GM18519 (cell line): ENCODE measurements at regions not wholly inside any gene's neighbourhood (a gene's known extent, or its start where the extent isn't known, plus 50 kb on each side); places are given as distances from the start of the nearest gene placed in this dataset.
"Not testable (repeated sequence)": the region's sequence is repeated elsewhere in the genome, so short reads cannot be mapped to it uniquely, and the experiment has no call there.

Experiments used
- ATAC-seq: cut with Tn5 transposase; IDR thresholded peaks from one replicate; pipeline ENCODE4 v1.9.1; 2021; ENCODE audit warnings: mild to moderate bottlenecking, moderate library complexity; ENCODE audit not compliant: unreplicated experiment, low FRiP score

DNA sequence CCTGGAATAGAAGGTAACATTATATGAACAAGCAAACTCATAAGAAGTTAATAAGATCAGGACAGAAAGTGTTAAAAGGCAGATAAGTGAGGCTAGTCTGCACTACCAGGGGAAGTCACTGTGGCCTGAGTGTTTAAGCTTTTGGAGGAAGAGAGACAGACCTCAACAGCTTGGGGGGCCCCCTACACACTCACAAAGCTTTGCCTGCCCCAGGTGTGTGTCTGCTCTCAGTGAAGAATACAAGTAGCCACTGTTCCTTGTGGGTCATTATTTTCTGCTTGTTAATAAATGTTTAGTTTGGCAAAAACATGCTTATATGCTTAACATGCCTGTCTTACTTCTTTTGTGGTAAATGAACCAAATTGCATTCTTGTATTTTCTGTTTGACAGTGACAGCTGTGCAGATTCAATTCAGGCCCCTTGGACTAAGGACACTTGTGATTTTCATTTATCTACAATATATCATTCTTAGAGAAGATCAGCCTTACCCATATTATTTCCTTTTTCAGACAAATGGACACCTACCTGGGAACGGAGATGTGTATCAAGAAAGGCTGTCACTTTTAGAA, 50.7 kb upstream of the C12orf71 start:
- ATAC-seq = no peak

DNA sequence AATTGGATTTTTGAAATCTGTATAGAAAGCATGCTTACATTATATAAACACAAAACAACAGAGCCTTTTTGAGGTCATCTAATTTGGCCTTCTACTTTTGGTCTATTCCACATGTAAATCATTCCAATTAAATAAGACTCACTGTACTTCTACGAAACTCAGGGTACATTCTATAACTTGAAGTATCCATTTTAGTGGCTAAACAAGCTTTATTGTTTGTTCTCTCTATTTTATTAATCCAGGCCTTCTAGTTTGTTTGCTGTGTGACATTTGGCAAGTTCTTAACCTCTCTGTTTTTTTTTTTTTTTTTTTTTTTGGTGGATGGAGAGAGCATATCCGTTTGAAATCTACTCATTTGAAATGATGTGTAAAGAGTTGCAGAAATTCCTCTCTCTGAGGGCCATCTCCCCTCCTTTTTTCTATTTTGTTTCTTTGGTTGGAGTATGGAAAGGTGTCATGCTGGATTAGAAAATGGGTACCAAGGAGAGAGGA, 58.1 kb upstream of the C12orf71 start:
- no peak for ATAC-seq

DNA sequence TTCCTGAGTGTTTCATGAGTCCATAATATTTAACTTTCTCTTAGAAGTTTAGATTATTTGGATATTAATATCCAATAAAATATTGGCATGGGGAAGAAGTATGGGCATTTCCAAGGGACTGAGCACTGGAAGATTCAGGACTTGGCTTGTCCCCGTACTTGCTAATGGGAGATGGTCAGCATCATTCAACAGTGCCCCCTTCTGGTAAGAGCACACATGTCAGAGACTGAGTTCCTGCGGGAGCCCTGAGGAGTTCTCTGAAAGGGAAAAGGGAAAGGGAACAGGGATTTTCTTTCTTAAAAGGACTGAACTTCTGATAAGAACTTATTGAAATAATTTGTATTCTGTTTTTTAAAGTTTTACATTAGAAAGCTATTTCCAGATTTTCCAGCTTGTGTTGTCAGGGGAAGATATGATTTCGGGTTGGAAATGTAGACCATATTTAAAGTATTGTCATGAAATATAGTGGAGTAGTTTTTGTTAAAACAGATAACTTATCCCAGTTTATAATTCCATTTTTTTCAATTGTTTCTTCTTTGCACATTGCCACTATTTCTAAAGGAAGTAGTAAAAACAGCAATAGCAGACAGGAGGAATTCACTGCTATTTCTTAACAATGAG, 59.8 kb upstream of the C12orf71 start:
- no peak for ATAC-seq

DNA sequence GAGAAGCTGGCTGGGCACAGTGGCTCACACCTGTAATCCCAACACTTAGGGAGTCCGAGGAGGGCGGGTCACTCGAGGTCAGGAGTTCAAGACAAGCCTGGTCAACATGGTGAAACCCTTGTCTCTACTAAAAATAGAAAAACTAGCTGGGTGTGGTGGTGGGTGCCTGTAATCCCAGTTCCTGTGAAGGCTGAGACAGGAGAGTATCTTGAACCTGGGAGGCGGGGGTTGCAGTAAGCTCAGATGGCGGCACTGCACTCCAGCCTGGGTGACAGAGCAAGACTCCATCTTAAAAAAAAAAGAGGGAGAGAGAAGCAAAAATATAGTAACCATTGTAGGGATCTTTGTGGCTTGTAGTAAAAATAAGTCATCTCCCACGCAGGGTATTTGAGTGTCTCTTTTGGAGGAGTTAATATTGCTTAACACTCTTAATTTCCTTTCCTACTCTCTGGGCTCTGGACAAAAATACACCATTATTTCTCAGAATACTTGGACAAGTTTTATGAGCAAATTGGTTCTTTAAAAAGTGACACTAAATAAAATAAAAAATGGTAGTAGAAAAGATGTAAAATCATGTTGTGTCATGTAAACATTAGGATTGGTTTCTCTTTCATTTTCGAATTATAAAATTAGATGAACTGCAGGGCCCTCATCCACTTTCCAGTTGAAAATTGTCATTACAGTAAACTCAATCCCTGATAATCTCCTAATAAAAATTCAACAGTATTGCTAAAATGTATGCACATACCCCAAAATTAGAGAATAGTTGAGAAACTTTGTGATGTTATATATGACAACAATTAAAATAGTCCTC, 61.1 kb upstream of the C12orf71 start:
- ATAC-seq = no peak

DNA sequence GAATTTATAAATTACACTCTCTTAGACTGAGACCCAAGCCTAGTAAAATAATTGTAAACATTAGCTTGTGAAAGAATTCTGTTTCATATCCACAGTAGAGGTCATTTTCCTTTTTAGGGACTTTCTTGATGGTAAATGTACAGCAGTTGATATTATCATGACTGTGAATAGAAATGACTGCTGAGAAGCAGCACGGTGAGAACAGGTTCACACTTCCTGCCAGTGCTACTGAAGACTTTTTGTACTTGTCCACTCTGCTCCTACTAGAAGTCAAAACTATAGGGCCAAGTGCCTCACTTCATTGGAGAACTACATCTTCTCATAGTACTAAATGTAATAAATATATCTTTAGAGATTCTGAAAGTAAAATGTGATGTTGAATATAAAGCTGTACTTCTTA, 63.3 kb upstream of the C12orf71 start:
- ATAC-seq = not testable (repeated sequence)

DNA sequence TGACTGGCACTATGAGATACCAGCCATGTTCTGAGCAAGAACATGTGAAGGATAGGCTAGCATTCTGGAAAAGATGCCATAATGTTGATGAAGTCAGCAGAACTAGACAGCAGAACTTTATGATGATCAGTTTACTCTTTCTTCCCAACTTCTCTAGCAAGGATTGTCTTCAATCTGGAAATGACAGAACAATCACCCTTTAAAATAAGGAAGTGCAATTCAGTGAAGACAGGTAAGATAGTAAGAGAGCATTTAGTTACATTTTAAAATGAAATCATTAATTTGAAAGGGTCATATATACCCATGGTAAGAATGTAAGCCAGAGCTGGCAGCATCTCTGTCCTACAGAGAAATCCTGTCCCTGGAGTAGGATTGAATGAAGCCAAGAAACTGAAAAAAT, 66.0 kb upstream of the C12orf71 start:
- no peak for ATAC-seq

DNA sequence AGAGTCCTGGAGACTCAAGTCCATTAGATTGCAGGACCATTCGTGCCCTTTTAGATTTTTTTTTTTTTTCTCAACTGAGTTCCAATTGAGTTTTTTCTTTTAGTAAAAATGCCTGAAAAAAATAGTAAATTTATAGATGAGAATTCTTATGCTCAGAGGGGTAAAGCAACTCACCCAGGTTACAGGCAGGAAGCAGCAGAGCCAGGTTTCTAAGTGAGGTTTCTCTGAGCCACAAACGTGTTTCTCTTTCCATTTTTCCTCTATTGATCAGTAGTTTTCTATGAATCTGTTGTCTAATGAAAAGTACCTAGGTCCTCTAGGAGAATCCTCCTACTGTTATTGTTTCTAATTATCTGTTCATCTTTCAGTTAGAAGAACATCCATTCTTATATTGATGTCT, 66.4 kb upstream of the C12orf71 start:
- no peak for ATAC-seq

DNA sequence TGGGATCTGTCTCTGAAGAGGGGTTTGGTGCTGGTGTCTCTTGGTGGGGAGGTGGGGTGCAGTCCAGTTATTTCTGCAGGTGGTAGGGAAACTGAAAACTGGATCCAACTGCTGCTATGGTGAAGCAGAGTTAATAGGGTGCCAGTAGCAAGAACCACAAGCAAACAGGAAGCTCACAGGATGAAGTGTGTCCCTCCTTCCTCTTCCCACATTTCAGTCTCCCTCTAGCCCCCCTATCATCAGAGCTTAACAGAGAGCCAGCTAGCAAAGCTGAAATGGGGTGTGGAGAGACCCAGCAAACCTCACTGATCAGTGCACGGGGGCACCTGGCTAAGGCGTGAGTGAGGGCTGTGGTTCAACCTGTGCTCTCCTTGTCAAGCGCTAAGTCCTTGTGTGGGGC, 69.1 kb upstream of the C12orf71 start:
- no peak for ATAC-seq

DNA sequence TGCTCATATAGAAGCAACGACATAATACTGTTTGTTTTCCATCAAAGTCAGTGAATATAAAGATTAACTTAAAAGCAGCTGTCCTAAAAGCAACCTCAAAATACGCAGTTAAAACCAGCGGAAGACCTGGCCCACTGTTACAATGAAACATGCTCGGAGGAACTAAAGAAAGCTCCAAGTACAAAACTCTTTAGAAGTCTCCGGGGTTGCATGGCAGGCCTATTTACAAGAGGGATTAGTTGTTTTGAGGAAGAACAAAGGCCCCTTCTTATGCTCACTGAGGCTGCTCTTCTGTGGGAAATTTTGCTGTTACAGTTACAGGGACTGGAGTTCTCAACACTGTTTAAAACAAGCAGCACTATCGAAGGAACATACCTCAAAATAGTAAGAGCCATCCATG, 75.9 kb upstream of the C12orf71 start:
- no peak for ATAC-seq

DNA sequence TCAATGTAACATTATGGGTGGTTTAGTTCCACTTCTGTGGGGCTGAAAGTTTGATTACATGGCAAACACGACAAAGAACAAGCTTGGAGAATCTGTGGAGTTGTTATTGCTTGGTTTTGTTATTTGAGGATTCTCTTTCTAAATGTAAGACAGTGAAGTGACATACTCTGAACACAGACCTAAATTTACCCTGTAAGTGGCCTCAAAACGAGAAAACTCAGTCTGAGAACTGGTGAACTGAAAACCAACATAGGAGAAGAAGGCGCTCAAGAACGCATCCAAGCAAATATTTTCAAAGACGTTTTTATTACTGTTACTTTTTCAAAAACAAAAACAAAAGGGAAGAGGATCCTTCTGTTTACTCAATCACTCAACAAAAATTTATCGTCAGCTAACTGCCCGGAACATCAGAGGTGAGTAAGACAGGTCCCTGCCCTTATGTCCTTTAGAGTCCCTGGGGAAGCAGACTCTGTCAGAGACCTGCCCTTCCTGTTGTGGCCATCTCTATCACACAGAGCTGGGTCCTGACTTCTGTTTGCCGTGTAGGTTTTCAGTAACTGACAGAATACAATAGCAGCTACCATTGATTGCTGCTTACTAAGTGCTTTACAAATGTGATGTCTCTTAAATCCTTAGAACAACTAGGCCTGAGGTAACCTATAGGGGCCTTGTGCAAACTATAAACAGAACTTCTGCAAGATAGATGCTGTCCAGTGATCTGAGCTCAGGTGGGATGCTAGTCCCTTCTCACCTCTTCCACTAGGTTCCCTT, 79.3 kb upstream of the C12orf71 start:
- peak; percentile 45 for ATAC-seq

DNA sequence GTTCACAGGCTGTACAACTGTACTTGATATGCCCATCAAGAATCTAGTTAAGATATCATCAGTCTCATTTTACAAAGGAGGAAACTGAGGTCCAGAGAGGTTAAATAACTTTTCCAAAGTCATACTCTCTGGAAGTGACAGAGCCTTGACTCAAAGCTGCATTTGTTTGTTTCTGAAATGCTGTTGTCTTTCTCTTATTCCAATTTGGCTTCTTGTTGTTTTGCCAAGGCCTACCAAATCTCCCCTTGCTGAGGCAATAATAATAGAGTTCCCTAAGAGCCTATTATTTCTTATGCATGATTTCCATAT, 79.8 kb upstream of the C12orf71 start:
- ATAC-seq = no peak

DNA sequence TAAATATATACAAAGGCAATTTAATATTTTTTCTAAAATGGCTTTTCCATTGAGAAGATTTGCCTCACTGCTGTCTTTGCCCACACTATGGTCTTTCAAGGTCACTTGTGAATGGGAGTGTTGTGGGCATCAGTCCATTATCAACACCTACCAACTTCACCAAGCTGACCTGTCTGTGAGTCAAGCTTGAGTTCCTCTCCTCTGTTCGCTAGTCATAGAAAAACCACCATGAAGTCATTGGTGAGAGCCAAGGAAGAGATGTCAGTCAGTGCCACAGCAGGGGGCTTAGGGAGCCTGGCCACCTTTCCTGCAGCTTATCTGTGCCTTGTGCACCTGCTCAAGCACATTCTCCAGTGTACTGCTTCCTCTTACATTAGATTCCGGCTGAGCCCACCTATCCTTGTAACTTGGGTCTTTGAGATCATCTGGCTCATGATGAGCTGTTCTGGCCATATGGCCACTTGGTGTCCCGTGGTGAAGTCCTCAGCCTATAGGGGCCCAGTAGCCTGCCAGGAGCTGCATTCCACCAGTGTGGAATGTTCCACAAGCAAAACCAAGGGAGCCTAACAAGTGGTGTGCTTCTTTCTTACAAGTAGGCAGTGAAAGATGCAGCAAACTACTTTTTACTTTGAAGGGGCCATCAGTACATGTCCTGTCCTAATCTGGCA, 80.8 kb upstream of the C12orf71 start:
- ATAC-seq = no peak

DNA sequence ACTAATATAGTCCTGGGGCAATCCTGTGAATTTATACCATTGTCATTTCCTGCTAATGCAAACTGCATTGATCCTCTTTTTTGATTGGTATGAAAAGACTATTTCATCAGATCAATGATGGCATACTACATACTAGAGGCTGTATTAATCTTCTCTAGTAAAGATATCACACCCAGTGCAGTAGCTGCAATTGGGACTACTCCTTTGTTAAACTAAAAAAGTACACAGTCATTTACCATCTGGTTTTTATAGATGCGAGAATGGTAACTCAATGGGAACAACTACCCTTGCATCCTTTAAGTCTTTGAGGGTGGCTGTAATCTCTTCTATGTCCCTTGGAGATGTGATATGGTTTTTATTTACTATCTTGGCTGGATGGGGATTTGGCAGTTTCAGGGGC, 80.2 kb upstream of the STK38L start:
- no peak for ATAC-seq

DNA sequence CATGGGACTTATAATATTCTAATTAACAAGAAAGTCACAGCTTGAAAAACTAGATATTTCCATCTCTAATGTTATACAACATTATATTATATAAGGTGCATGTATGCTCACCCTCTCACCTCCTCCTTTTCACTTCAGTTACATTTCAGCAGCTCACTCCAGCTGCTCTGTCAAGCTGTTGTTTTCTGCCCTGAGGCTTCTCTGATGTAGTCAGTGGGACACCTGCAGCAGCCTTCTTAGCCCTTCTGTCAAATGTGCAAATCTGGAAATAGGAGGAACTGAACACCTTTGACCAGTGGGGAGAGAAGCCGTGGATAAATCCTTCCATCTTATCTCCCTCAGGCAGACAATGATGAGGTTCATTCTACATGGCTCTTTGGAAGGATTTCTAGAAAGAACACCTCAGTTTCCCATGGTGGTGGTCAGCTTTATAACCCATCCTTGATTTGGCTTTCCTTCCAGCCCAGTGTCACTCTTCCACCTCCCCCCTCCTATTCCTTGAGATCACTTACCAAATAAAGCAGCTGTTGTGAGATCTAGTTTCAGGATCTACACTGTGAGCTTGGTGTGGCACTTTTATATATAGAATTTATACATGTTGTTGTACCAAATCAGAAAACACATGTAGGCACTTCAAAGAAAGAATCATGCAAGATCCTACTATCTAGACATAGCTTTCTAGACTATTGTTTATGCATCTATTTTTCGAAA, 79.6 kb upstream of the STK38L start:
- no peak for ATAC-seq

DNA sequence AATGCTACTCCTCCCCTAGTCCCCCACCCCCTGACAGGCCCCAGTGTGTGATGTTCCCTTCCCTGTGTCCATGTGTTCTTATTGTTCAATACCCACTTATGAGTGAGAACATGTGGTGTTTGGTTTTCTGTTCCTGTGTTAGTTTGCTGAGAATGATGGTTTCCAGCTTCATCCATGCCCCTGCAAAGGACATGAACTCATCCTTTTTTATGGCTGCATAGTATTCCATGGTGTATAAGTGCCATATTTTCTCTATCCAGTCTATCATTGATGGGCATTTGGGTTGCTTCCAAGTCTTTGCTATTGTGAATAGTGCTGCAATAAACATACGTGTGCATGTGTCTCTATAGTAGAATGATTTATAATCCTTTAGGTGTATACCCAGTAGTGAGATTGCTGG, 78.1 kb upstream of the STK38L start:
- not testable (repeated sequence) for ATAC-seq

DNA sequence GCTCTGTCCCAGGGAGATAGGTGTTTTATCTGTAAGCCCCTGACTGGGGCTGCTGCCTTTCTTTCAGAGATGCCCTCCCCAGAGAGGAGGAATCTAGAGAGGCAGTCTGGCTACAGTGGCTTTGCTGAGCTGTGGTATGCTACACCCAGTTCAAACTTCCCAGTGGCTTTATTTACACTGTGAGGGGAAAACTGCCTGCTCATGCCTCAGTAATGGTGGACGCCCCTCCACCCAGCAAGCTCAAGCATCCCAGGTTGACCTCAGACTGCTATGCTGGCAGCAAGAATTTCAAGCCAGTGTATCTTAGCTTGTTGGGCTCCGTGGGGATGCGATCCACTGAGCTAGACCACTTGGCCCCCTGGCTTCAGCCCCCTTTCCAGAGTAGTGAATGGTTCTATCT, 72.6 kb upstream of the STK38L start:
- ATAC-seq = not testable (repeated sequence)

DNA sequence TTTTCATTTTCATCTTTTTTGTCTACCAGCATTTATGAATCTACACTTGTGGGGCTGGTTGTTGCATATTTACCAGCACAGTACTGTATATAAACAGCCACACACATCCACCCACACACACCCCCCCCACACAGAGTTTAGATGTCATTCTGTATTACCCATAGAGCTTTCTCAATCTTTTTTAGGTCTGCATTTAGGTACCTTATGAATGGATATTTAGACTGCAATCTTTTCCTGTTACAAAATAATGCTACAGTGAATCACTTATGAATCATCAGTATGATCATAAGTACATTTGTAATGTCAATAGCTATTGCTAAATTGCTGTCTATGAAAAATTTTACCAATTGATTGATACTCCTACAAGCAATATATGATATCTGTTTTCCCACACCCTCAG, 67.3 kb upstream of the STK38L start:
- ATAC-seq = no peak

DNA sequence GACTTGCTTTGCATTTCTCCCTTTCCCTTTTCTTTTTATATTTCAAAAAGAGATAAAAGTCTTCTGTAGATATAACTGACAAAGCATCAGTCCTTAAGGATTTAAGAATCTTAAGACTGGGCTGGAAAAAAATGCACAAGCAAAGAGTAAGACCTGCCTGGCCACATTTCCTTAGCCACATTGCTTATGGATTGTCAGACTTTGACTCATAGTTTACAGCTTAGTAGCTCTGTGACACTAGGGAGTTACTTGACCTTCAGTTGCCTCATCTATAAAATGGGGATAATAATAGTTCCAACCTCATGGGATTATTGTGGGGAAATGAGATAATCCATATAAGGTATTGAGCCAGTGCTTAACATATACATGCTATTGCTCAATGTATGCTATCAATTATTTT, 66.4 kb upstream of the STK38L start:
- no peak for ATAC-seq

DNA sequence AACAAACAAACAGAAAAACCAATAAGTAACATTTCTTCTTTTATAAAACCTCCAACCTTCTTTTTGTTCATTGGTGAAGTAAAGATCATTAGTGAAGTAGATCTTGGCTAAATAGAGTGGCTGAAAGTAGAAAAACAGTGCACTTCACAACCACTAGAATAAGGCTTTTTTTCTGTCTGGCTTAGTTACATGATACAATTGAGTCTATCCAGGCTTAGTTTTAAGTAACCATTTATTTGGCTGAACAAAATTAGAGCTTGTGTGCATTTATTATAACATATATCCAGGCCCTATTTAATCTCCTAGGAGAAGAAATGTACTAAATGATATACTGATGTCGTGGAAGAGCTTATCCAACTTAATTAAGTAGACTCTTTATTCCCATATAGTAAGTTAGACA, 65.8 kb upstream of the STK38L start:
- no peak for ATAC-seq

DNA sequence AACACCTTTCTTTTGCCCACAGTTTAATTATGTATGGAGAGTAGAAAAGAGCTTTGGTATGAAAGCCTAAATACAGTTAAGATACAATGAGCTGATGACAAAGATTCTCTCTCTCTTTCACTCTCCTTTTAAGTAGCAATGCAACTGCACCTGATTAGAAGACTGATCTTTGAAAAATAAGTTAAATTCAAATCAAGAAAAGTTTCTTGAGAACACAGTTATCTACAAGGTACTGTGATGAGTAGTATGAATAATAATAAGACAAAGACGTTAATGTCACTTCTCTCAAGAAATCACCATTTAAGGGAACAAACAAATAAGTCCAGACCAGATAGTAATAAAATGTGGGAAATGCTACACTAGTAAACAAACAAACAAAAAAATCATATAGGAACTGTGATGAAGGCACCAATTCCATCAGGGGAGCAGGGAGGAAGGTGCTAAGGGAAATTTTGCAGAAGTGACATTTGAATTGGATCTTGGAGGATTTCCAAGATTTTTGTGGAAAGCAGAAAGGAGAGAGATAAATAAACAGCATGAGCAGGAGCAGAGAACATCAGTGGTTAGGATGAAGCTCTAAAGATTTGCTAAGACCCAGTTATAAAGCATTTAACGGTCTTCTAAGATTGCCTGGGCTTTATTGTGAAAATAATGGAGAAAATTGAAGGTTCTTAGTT, 65.2 kb upstream of the STK38L start:
- no peak for ATAC-seq
